22Rv1 (cell line): ENCODE measurements at regions not wholly inside any gene's neighbourhood (a gene's known extent, or its start where the extent isn't known, plus 50 kb on each side); places are given as distances from the start of the nearest gene placed in this dataset.

Experiments
- H3K27ac ChIP-seq: fragments of 450-650 bp; 2 replicates; pipeline ENCODE4 v1.5.1; 2017
- CTCF ChIP-seq: fragments of 450-650 bp; IDR thresholded peaks from 2 replicates; pipeline ENCODE4 v1.5.1; 2017; ENCODE audit warnings: mild to moderate bottlenecking
- ZFX ChIP-seq: fragments of 450-650 bp; IDR thresholded peaks from 2 replicates; pipeline ENCODE4 v1.6.1; 2017; ENCODE audit warnings: antibody characterized with exemption, borderline replicate concordance

GRCh38 chr6:1227600-1227934 lies 84.3 kb upstream of the FOXQ1 start:
- no peak overlapping the region for H3K27ac ChIP-seq
- TF ChIP-seq ZFX = no peak

- no peak overlapping the region for H3K27ac ChIP-seq
- TF ChIP-seq ZFX (no peak), CTCF (no peak)
Observed at GRCh38 chr6:1226277-1227099, 85.4 kb upstream of the FOXQ1 start.

- H3K27ac ChIP-seq = no peak overlapping the region
- TF ChIP-seq CTCF (no peak), ZFX (no peak)
Observed at GRCh38 chr6:1224514-1224913, 87.4 kb upstream of the FOXQ1 start.

GRCh38 chr6:1222728-1223595 lies 88.9 kb upstream of the FOXQ1 start:
- no peak overlapping the region for H3K27ac ChIP-seq

GRCh38 chr6:1217396-1217795 lies 94.5 kb upstream of the FOXQ1 start:
- no peak for TF ChIP-seq CTCF
- TF ChIP-seq ZFX = no peak
- H3K27ac ChIP-seq = no peak overlapping the region

More at GRCh38 chr6:1222728-1223595, 88.9 kb upstream of the FOXQ1 start:
- no peak for TF ChIP-seq ZFX
- TF ChIP-seq CTCF = no peak

- no peak overlapping the region for H3K27ac ChIP-seq
- TF ChIP-seq ZFX (no peak), CTCF (no peak)
Observed at GRCh38 chr6:1216488-1216974, 95.4 kb upstream of the FOXQ1 start.

- H3K27ac ChIP-seq = no peak overlapping the region
- TF ChIP-seq CTCF = no peak
- no peak for TF ChIP-seq ZFX
Observed at GRCh38 chr6:1215884-1216487, 95.9 kb upstream of the FOXQ1 start.
